ENCODE measurements at regions not wholly inside any gene's neighbourhood (a gene's known extent, or its start where the extent isn't known, plus 50 kb on each side); places are given as distances from the start of the nearest gene placed in this dataset.

DNA sequence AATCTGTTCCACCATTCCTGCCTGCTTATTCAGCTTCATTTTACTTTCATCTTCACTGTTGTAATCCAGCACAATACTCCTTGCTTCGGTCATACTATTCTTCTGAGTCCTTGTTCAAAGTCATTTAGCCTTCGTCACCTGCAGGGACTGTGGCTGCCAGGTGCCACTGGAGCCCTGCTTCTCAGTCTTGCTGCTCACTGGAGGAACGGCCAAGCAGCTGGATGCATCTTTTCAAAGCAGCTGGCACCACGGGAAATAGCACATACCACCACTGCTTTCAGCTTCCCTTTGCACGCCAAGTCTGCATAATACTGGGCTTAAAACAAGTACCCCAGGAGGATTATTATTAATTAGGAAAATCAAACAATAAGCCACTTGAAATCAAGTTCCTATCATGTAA, 287.6 kb downstream of the BCHE start:
- TF ChIP-seq POLR2A (IDR thresholded peaks at IDR 0.05), result no peak
- TF ChIP-seq, protein P1, sequence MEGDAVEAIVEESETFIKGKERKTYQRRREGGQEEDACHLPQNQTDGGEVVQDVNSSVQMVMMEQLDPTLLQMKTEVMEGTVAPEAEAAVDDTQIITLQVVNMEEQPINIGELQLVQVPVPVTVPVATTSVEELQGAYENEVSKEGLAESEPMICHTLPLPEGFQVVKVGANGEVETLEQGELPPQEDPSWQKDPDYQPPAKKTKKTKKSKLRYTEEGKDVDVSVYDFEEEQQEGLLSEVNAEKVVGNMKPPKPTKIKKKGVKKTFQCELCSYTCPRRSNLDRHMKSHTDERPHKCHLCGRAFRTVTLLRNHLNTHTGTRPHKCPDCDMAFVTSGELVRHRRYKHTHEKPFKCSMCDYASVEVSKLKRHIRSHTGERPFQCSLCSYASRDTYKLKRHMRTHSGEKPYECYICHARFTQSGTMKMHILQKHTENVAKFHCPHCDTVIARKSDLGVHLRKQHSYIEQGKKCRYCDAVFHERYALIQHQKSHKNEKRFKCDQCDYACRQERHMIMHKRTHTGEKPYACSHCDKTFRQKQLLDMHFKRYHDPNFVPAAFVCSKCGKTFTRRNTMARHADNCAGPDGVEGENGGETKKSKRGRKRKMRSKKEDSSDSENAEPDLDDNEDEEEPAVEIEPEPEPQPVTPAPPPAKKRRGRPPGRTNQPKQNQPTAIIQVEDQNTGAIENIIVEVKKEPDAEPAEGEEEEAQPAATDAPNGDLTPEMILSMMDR (IDR thresholded peaks at IDR 0.05), result no peak
